IPS-11a (cell line): ENCODE measurements at regions not wholly inside any gene's neighbourhood (a gene's known extent, or its start where the extent isn't known, plus 50 kb on each side); places are given as distances from the start of the nearest gene placed in this dataset.
"Not testable (repeated sequence)": the region's sequence is repeated elsewhere in the genome, so short reads cannot be mapped to it uniquely, and the experiment has no call there.

Source experiments
- H3K4me3 ChIP-seq: one replicate; pipeline ENCODE4 v1.5.1; 2013; ENCODE audit warnings: low read depth, low read length, control low read depth

GRCh38 chr9:102202126-102202525 is 463.7 kb upstream of the GRIN3A start:
- H3K4me3 ChIP-seq = no peak overlapping the region

- no peak overlapping the region for H3K4me3 ChIP-seq
Observed at GRCh38 chr9:102185962-102186361, 447.5 kb upstream of the GRIN3A start.

- no peak overlapping the region for H3K4me3 ChIP-seq
Observed at GRCh38 chr9:102185371-102185770, 446.9 kb upstream of the GRIN3A start.

GRCh38 chr9:102178811-102179210 is 440.4 kb upstream of the GRIN3A start:
- H3K4me3 ChIP-seq = no peak overlapping the region

GRCh38 chr9:102174202-102174601 is 435.8 kb upstream of the GRIN3A start:
- not testable (repeated sequence) for H3K4me3 ChIP-seq

GRCh38 chr9:102164247-102164646 is 425.8 kb upstream of the GRIN3A start:
- H3K4me3 ChIP-seq = no peak overlapping the region

- H3K4me3 ChIP-seq = not testable (repeated sequence)
Observed at GRCh38 chr9:102153081-102153480, 414.6 kb upstream of the GRIN3A start.

GRCh38 chr9:102135768-102136167 is 397.3 kb upstream of the GRIN3A start:
- no peak overlapping the region for H3K4me3 ChIP-seq

GRCh38 chr9:102124465-102124864 is 386.0 kb upstream of the GRIN3A start:
- no peak overlapping the region for H3K4me3 ChIP-seq

GRCh38 chr9:102114557-102114956 is 376.1 kb upstream of the GRIN3A start:
- no peak overlapping the region for H3K4me3 ChIP-seq

- no peak overlapping the region for H3K4me3 ChIP-seq
Observed at GRCh38 chr9:102113191-102113590, 374.7 kb upstream of the GRIN3A start.

GRCh38 chr9:102106439-102106838 is 368.0 kb upstream of the GRIN3A start:
- H3K4me3 ChIP-seq = no peak overlapping the region

GRCh38 chr9:102101723-102102122 is 363.3 kb upstream of the GRIN3A start:
- H3K4me3 ChIP-seq = no peak overlapping the region

GRCh38 chr9:102087141-102087540 is 348.7 kb upstream of the GRIN3A start:
- H3K4me3 ChIP-seq = no peak overlapping the region

- no peak overlapping the region for H3K4me3 ChIP-seq
Observed at GRCh38 chr9:102085548-102085947, 347.1 kb upstream of the GRIN3A start.

- H3K4me3 ChIP-seq = no peak overlapping the region
Observed at GRCh38 chr9:102072059-102072764, 333.8 kb upstream of the GRIN3A start.

- H3K4me3 ChIP-seq = no peak overlapping the region
Observed at GRCh38 chr9:102069969-102070368, 331.5 kb upstream of the GRIN3A start.

GRCh38 chr9:102054811-102055210 is 316.4 kb upstream of the GRIN3A start:
- no peak overlapping the region for H3K4me3 ChIP-seq

GRCh38 chr9:102049586-102050246 is 311.3 kb upstream of the GRIN3A start:
- H3K4me3 ChIP-seq = no peak overlapping the region

GRCh38 chr9:102047549-102047948 is 309.1 kb upstream of the GRIN3A start:
- H3K4me3 ChIP-seq = no peak overlapping the region

- H3K4me3 ChIP-seq = no peak overlapping the region
Observed at GRCh38 chr9:102044133-102044532, 305.7 kb upstream of the GRIN3A start.

- H3K4me3 ChIP-seq = no peak overlapping the region
Observed at GRCh38 chr9:102038006-102038405, 299.6 kb upstream of the GRIN3A start.

GRCh38 chr9:102035929-102036328 is 297.5 kb upstream of the GRIN3A start:
- no peak overlapping the region for H3K4me3 ChIP-seq
